Caco-2 (cell line): ENCODE measurements at regions not wholly inside any gene's neighbourhood (a gene's known extent, or its start where the extent isn't known, plus 50 kb on each side); places are given as distances from the start of the nearest gene placed in this dataset.

Experiments used
- BruUV-seq: library from RNA; stranded (reverse); fragments of 400-500 nt; replicated peaks from 2 replicates; lab custom pipeline; 2021; lab: Mats Ljungman, UMichigan
- CTCF ChIA-PET: fragments of 300-600 bp; sonication (Branson Sonifier 250); formaldehyde crosslinking; loops from one replicate; lab custom pipeline; 2022; ENCODE audit warnings: antibody characterized with exemption; lab: Charles Lee
- POLR2A ChIA-PET: fragments of 300-600 bp; sonication (Branson Sonifier 250); formaldehyde crosslinking; loops from one replicate; lab custom pipeline; 2022; ENCODE audit warnings: antibody characterized with exemption; lab: Charles Lee
- DNase-seq, 2 experiments: peaks; one replicate each; pipeline versions ENCODE4 v3.0.0 to v3.0.0-alpha.2; 2020 to 2022
- H3K27me3 ChIP-seq: replicated peaks from 2 replicates; pipeline ENCODE4 v1.6.0; 2011; ENCODE audit warnings: low read length; ENCODE audit not compliant: control insufficient read depth, insufficient read depth
- H3K36me3 ChIP-seq: 2 replicates; pipeline ENCODE4 v1.5.1; 2011; ENCODE audit warnings: low read length; ENCODE audit not compliant: control insufficient read depth, insufficient read depth
- H3K4me1 ChIP-seq: fragments of 250-450 bp; sonication (Bioruptor Pico); 2 replicates; pipeline ENCODE4 v1.5.1; 2020; ENCODE audit warnings: mild to moderate bottlenecking
- H3K4me3 ChIP-seq: 2 replicates; pipeline ENCODE4 v1.5.1; 2011; ENCODE audit warnings: low read depth, mild to moderate bottlenecking, control low read depth, low read length
- H3K9me3 ChIP-seq: fragments of 250-450 bp; sonication (Bioruptor Pico); 2 replicates; pipeline ENCODE4 v1.5.1; 2020; ENCODE audit warnings: mild to moderate bottlenecking, moderate library complexity
- H3K27ac Mint-ChIP-seq: one replicate; pipeline ENCODE4 v1.8.0; 2022; ENCODE audit warnings: mixed read lengths; ENCODE audit not compliant: unreplicated experiment
- H3K27me3 Mint-ChIP-seq: one replicate; pipeline ENCODE4 v1.8.0; 2022; ENCODE audit warnings: mixed read lengths; ENCODE audit not compliant: insufficient read depth, unreplicated experiment
- H3K36me3 Mint-ChIP-seq: one replicate; pipeline ENCODE4 v1.8.0; 2022; ENCODE audit warnings: mild to moderate bottlenecking, mixed read lengths; ENCODE audit not compliant: insufficient read depth, unreplicated experiment
- H3K4me1 Mint-ChIP-seq: one replicate; pipeline ENCODE4 v1.8.0; 2022; ENCODE audit warnings: low read depth, mixed read lengths; ENCODE audit not compliant: unreplicated experiment
- H3K4me3 Mint-ChIP-seq: one replicate; pipeline ENCODE4 v1.8.0; 2022; ENCODE audit warnings: mild to moderate bottlenecking, moderate library complexity, mixed read lengths; ENCODE audit not compliant: unreplicated experiment
- H3K9me3 Mint-ChIP-seq: one replicate; pipeline ENCODE4 v1.8.0; 2022; ENCODE audit warnings: mixed read lengths; ENCODE audit not compliant: unreplicated experiment
- intact Hi-C: fragments of 100-400 bp; cut with micrococcal nuclease; formaldehyde crosslinking; loops from one replicate; pipeline ENCODE4 v1.10.0; 2022; ENCODE audit not compliant: unreplicated experiment
- TF ChIP-seq, protein P1 (sequence below), 2 experiments: fragments of 200-600 bp in 1 of 2; IDR thresholded peaks; 1 replicate in 1 of 2; 2 replicates in 1 of 2; pipeline versions ENCODE4 v1.5.1 to v1.8.0; 2011 to 2022; ENCODE audit warnings: antibody characterized with exemption in 1 of 2, control low read depth in 1 of 2, inconsistent platforms in 1 of 2, low read depth in 1 of 2, low read length in 1 of 2, mild to moderate bottlenecking in 1 of 2, moderate library complexity in 1 of 2; ENCODE audit not compliant: insufficient read depth in 1 of 2, severe bottlenecking in 1 of 2, unreplicated experiment in 1 of 2

DNA sequence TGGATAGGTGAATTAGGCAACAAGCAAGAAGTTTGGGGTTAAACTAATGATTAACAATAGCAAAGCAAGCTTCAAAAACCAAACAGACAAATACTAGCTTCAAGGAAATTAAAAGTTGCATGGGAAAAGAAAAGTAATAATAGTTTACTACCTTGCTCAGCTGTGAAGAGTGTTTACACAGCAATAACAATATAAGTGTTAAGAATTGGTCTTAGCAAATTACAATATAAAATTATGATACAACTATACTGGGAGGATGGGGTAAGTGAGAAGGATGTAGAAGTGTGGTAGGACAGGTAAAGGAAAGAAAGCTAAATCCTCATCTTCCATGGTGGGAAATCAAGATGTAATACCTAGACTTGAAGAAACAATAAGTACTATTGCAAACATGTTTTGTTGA lies 137.7 kb upstream of the MAFB start:
- POLR2A ChIA-PET = no interaction called here
- H3K27ac Mint-ChIP-seq = no peak overlapping the region
- H3K9me3 Mint-ChIP-seq = no peaks in the 10 kb centered on the region
- peaks cover 23% of the 10 kb centered on the region for H3K27me3 Mint-ChIP-seq
- no peak overlapping the region for H3K4me3 ChIP-seq
- CTCF ChIA-PET = no interaction called here
- H3K4me1 ChIP-seq = no peaks in the 10 kb centered on the region
- no peaks in the 10 kb centered on the region; the same call in 1 of the 2 replicates for H3K27me3 ChIP-seq
- TF ChIP-seq, protein P1, sequence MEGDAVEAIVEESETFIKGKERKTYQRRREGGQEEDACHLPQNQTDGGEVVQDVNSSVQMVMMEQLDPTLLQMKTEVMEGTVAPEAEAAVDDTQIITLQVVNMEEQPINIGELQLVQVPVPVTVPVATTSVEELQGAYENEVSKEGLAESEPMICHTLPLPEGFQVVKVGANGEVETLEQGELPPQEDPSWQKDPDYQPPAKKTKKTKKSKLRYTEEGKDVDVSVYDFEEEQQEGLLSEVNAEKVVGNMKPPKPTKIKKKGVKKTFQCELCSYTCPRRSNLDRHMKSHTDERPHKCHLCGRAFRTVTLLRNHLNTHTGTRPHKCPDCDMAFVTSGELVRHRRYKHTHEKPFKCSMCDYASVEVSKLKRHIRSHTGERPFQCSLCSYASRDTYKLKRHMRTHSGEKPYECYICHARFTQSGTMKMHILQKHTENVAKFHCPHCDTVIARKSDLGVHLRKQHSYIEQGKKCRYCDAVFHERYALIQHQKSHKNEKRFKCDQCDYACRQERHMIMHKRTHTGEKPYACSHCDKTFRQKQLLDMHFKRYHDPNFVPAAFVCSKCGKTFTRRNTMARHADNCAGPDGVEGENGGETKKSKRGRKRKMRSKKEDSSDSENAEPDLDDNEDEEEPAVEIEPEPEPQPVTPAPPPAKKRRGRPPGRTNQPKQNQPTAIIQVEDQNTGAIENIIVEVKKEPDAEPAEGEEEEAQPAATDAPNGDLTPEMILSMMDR (IDR thresholded peaks at IDR 0.05; ENCODE audit: insufficient read depth in 1 of 2, low read depth in 1 of 2, low read length in 1 of 2, severe bottlenecking in 1 of 2, unreplicated experiment in 1 of 2) = no peak
- H3K36me3 ChIP-seq = no peaks in the 10 kb centered on the region
- BruUV-seq = no TSS peak
- no peaks in the 10 kb centered on the region for H3K4me1 Mint-ChIP-seq
- intact Hi-C loops = no loop called here
- no peaks in the 10 kb centered on the region for H3K9me3 ChIP-seq
- no peak overlapping the region for H3K4me3 Mint-ChIP-seq
- no peaks in the 10 kb centered on the region for H3K36me3 Mint-ChIP-seq
- no peak for DNase-seq

DNA sequence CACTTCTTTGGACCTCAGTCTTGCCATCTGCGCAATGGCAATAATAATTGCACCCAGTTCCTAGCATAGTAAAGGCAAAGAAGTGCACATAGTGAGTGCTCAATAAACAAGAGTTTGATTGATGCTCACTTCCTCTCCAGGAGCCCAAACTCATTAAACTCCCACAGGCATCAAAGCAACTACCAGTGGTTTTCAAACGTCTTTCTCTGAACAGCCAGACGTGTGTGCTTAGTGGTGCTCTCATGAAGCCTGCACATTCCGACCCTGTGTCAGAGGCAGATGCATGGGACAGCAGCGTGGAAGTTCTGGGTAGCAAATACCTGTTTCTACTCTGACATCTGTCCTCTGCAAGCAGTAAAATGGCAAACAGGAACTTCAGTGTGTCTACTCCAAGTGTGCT lies 146.3 kb upstream of the MAFB start:
- H3K4me3 Mint-ChIP-seq = no peak overlapping the region
- TF ChIP-seq, protein P1 (IDR thresholded peaks at IDR 0.05; ENCODE audit: insufficient read depth in 1 of 2, low read depth in 1 of 2, low read length in 1 of 2, severe bottlenecking in 1 of 2, unreplicated experiment in 1 of 2) = no peak
- Histone ChIP-seq H3K4me3 (no peak overlapping the region), H3K36me3 (no peaks in the 10 kb centered on the region), H3K4me1 (no peaks in the 10 kb centered on the region), H3K27me3 (no peaks in the 10 kb centered on the region; the same call in 1 of the 2 replicates), H3K9me3 (peaks cover 31% of the 10 kb centered on the region)
- H3K27me3 Mint-ChIP-seq = peaks cover 25% of the 10 kb centered on the region
- no peaks in the 10 kb centered on the region for H3K36me3 Mint-ChIP-seq
- H3K9me3 Mint-ChIP-seq = peaks cover 17% of the 10 kb centered on the region
- POLR2A ChIA-PET = no interaction called here
- no TSS peak for BruUV-seq
- CTCF ChIA-PET = no interaction called here
- no peaks in the 10 kb centered on the region for H3K4me1 Mint-ChIP-seq
- intact Hi-C loops = no loop called here
- H3K27ac Mint-ChIP-seq = no peak overlapping the region
- DNase-seq = no peak

DNA sequence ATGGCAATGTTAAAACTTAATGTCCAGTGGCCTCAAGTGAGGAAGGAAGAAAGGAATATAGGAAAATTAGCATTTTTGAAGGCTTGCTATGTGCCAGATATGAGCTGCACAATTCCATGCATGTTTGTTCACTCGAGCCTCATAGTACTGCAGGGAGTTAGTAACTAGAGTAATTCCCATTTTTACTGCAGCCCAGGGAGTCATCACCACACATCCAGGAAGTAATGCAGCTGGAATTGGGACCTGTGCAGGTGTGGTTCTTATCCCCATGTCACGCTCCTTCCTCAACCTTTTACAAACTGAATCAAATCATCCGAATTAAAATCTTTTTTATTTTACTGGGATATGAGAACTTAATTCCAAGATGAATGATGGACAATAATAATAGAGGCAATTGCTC lies 149.5 kb upstream of the MAFB start:
- intact Hi-C loops = no loop called here
- POLR2A ChIA-PET = no interaction called here
- CTCF ChIA-PET = interaction anchor here (0.6 kb wide), 1 partner anchor 1428 kb away, joined by 4 read pairs; no protein-coding TSS in a partner anchor

More for the DNA sequence above, 149.5 kb upstream of the MAFB start:
- Mint-ChIP-seq H3K4me1 (no peaks in the 10 kb centered on the region), H3K27ac (no peak overlapping the region), H3K4me3 (no peak overlapping the region), H3K36me3 (no peaks in the 10 kb centered on the region), H3K9me3 (peaks cover 22% of the 10 kb centered on the region), H3K27me3 (peaks cover 33% of the 10 kb centered on the region)
- TF ChIP-seq, protein P1 (IDR thresholded peaks at IDR 0.05; ENCODE audit: insufficient read depth in 1 of 2, low read depth in 1 of 2, low read length in 1 of 2, severe bottlenecking in 1 of 2, unreplicated experiment in 1 of 2) = no peak
- Histone ChIP-seq H3K36me3 (no peaks in the 10 kb centered on the region), H3K4me3 (no peak overlapping the region), H3K9me3 (peaks cover 29% of the 10 kb centered on the region), H3K4me1 (no peaks in the 10 kb centered on the region), H3K27me3 (no peaks in the 10 kb centered on the region)
- DNase-seq = no peak
- BruUV-seq = no TSS peak
